ENCODE measurements at regions not wholly inside any gene's neighbourhood (a gene's known extent, or its start where the extent isn't known, plus 50 kb on each side); places are given as distances from the start of the nearest gene placed in this dataset.

GRCh38 chr21:27035791-27036190, 68.9 kb upstream of the ADAMTS5 start:
- TF ChIP-seq POLR2AphosphoS5 (IDR thresholded peaks at IDR 0.05): no peak
- no peak for TF ChIP-seq CTCF (IDR thresholded peaks at IDR 0.05)
